ENCODE measurements at regions not wholly inside any gene's neighbourhood (a gene's known extent, or its start where the extent isn't known, plus 50 kb on each side); places are given as distances from the start of the nearest gene placed in this dataset.

GRCh38 chr7:8817448-8818036 lies 384.1 kb downstream of the NXPH1 start:
- TF ChIP-seq, protein P1, sequence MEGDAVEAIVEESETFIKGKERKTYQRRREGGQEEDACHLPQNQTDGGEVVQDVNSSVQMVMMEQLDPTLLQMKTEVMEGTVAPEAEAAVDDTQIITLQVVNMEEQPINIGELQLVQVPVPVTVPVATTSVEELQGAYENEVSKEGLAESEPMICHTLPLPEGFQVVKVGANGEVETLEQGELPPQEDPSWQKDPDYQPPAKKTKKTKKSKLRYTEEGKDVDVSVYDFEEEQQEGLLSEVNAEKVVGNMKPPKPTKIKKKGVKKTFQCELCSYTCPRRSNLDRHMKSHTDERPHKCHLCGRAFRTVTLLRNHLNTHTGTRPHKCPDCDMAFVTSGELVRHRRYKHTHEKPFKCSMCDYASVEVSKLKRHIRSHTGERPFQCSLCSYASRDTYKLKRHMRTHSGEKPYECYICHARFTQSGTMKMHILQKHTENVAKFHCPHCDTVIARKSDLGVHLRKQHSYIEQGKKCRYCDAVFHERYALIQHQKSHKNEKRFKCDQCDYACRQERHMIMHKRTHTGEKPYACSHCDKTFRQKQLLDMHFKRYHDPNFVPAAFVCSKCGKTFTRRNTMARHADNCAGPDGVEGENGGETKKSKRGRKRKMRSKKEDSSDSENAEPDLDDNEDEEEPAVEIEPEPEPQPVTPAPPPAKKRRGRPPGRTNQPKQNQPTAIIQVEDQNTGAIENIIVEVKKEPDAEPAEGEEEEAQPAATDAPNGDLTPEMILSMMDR (IDR thresholded peaks at IDR 0.05) = no peak
- TF ChIP-seq EZH2 (IDR thresholded peaks at IDR 0.05) (no peak), EZH2phosphoT487 (IDR thresholded peaks at IDR 0.05) (no peak)
